Fibroblast of lung (primary cell): ENCODE measurements at regions not wholly inside any gene's neighbourhood (a gene's known extent, or its start where the extent isn't known, plus 50 kb on each side); places are given as distances from the start of the nearest gene placed in this dataset.

Experiments used
- DNase-seq, 2 donors: peaks; one replicate each; pipeline versions ENCODE4 v3.0.0 to v3.0.0-alpha.2; 2010; ENCODE audit warnings: low read depth in 2 of 2
- H2AFZ ChIP-seq: 2 replicates; pipeline ENCODE4 v1.5.1; 2012; ENCODE audit warnings: low read length, control low read depth, inconsistent platforms
- H3K27ac ChIP-seq: 2 replicates; pipeline ENCODE4 v1.5.1; 2011; ENCODE audit warnings: low read length, control low read depth; ENCODE audit not compliant: insufficient read depth
- H3K27me3 ChIP-seq: 2 replicates; pipeline ENCODE4 v1.5.1; 2011; ENCODE audit warnings: mild to moderate bottlenecking, low read length; ENCODE audit not compliant: control insufficient read depth, insufficient read depth
- H3K36me3 ChIP-seq: 2 replicates; pipeline ENCODE4 v1.5.1; 2011; ENCODE audit warnings: low read length; ENCODE audit not compliant: control insufficient read depth, insufficient read depth
- H3K4me1 ChIP-seq: 2 replicates; pipeline ENCODE4 v1.5.1; 2011; ENCODE audit warnings: low read length; ENCODE audit not compliant: control insufficient read depth, insufficient read depth; ENCODE audit errors: extremely low read depth
- H3K4me2 ChIP-seq: 2 replicates; pipeline ENCODE4 v1.5.1; 2011; ENCODE audit warnings: low read length, control low read depth; ENCODE audit not compliant: insufficient read depth; ENCODE audit errors: extremely low read depth
- H3K4me3 ChIP-seq, 4 experiments: fragments of 200-600 bp in 1 of 4; sonication (generic) in 1 of 4; replicated peaks in 1 of 4; 2 replicates each; pipeline ENCODE4 v1.5.1; 2011 to 2016; ENCODE audit warnings: low read length in 4 of 4, low read depth in 3 of 4, mild to moderate bottlenecking in 3 of 4, control low read depth in 2 of 4, inconsistent platforms in 1 of 4, mixed read lengths in 1 of 4; ENCODE audit not compliant: insufficient read depth in 1 of 4; ENCODE audit errors: control extremely low read depth in 1 of 4
- H3K79me2 ChIP-seq: 2 replicates; pipeline ENCODE4 v1.5.1; 2012; ENCODE audit warnings: mild to moderate bottlenecking, low read length, inconsistent platforms; ENCODE audit not compliant: control insufficient read depth, insufficient read depth
- H3K9ac ChIP-seq: 2 replicates; pipeline ENCODE4 v1.5.1; 2011; ENCODE audit warnings: mild to moderate bottlenecking, low read length, control low read depth; ENCODE audit not compliant: insufficient read depth
- H3K9me3 ChIP-seq: 2 replicates; pipeline ENCODE4 v1.5.1; 2012; ENCODE audit warnings: low read depth, low read length; ENCODE audit not compliant: control insufficient read depth, insufficient read depth
- H4K20me1 ChIP-seq: 2 replicates; pipeline ENCODE4 v1.5.1; 2011; ENCODE audit warnings: low read length; ENCODE audit not compliant: control insufficient read depth, insufficient read depth; ENCODE audit errors: extremely low read depth
- EZH2 ChIP-seq: IDR thresholded peaks from 2 replicates; pipeline ENCODE4 v1.5.1; 2012; ENCODE audit warnings: low read length, control low read depth, mild to moderate bottlenecking; ENCODE audit errors: missing control alignments
- TF ChIP-seq, protein P1 (sequence below), 2 donors: IDR thresholded peaks in 1 of 2; conservative IDR thresholded peaks in 1 of 2; 1 replicate in 1 of 2; 2 replicates in 1 of 2; pipeline ENCODE4 v1.5.1; 2011 to 2012; ENCODE audit warnings: low read length in 2 of 2, control low read depth in 1 of 2, inconsistent platforms in 1 of 2, low read depth in 1 of 2, mild to moderate bottlenecking in 1 of 2

DNA sequence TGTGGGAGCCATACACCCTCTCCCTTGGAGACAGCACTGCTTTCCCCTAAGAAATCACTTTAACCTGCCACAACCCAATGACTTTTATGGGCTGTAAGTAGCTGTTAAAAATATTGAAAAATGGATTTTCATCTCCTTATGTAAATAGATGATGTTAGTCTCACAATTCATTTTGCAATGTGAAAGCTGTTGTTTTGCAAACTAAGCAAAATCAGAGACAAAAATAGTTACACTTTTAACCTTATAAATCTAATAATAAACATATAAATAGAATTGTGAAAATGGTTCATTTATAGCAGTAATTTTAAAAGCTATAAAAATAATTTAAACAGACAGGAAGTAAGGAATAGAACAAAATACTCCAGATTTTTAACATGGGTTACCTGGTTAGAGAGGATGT, 268.8 kb upstream of the MAGI2 start:
- H3K27me3 ChIP-seq, result no peaks in the 10 kb centered on the region
- no peak overlapping the region for H3K4me2 ChIP-seq
- no peak overlapping the region for H3K9ac ChIP-seq
- no peaks in the 10 kb centered on the region for H4K20me1 ChIP-seq
- no peaks in the 10 kb centered on the region for H3K9me3 ChIP-seq
- no peak overlapping the region for H3K27ac ChIP-seq
- no peaks in the 10 kb centered on the region for H3K79me2 ChIP-seq
- no peaks in the 10 kb centered on the region for H3K4me1 ChIP-seq
- H3K4me3 ChIP-seq, result no peak overlapping the region
- no peak for DNase-seq
- H2AFZ ChIP-seq, result no peak overlapping the region
- no peaks in the 10 kb centered on the region for H3K36me3 ChIP-seq
- TF ChIP-seq, protein P1, sequence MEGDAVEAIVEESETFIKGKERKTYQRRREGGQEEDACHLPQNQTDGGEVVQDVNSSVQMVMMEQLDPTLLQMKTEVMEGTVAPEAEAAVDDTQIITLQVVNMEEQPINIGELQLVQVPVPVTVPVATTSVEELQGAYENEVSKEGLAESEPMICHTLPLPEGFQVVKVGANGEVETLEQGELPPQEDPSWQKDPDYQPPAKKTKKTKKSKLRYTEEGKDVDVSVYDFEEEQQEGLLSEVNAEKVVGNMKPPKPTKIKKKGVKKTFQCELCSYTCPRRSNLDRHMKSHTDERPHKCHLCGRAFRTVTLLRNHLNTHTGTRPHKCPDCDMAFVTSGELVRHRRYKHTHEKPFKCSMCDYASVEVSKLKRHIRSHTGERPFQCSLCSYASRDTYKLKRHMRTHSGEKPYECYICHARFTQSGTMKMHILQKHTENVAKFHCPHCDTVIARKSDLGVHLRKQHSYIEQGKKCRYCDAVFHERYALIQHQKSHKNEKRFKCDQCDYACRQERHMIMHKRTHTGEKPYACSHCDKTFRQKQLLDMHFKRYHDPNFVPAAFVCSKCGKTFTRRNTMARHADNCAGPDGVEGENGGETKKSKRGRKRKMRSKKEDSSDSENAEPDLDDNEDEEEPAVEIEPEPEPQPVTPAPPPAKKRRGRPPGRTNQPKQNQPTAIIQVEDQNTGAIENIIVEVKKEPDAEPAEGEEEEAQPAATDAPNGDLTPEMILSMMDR (conservative IDR thresholded peaks at IDR 0.05 in 1 of 2, IDR thresholded peaks at IDR 0.05 in 1 of 2; ENCODE audit: low read depth in 1 of 2, low read length in 2 of 2), result no peak
- no peak for TF ChIP-seq EZH2

DNA sequence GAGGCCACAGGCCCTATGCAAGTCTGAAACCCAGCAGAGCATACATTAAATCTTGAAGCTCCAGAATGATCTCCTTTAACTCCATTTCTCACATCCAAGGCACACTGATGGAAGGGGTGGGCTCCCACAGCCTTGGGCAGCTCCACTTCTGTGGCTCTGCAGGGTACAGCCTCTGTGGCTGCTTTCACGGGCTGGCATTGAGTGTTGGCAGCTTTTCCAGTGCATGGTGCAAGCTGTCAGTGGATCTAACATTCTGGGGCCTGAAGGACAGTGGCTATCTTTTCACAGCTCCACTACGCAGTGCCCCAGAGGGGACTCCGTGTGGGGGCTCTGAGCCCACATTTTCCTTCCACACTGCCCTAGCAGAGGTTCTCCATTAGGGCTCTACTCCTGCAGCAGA, 265.7 kb upstream of the MAGI2 start:
- no peaks in the 10 kb centered on the region for H4K20me1 ChIP-seq
- no peaks in the 10 kb centered on the region for H3K36me3 ChIP-seq
- no peak overlapping the region for H3K4me2 ChIP-seq
- DNase-seq, result no peak
- H2AFZ ChIP-seq, result no peak overlapping the region
- no peak overlapping the region for H3K9ac ChIP-seq
- H3K27ac ChIP-seq, result no peak overlapping the region
- TF ChIP-seq EZH2, result no peak
- TF ChIP-seq, protein P1 (conservative IDR thresholded peaks at IDR 0.05 in 1 of 2, IDR thresholded peaks at IDR 0.05 in 1 of 2; ENCODE audit: low read depth in 1 of 2, low read length in 2 of 2), result no peak
- no peaks in the 10 kb centered on the region for H3K4me1 ChIP-seq
- no peaks in the 10 kb centered on the region for H3K9me3 ChIP-seq
- H3K79me2 ChIP-seq, result no peaks in the 10 kb centered on the region
- no peak overlapping the region for H3K4me3 ChIP-seq
- H3K27me3 ChIP-seq, result no peaks in the 10 kb centered on the region

DNA sequence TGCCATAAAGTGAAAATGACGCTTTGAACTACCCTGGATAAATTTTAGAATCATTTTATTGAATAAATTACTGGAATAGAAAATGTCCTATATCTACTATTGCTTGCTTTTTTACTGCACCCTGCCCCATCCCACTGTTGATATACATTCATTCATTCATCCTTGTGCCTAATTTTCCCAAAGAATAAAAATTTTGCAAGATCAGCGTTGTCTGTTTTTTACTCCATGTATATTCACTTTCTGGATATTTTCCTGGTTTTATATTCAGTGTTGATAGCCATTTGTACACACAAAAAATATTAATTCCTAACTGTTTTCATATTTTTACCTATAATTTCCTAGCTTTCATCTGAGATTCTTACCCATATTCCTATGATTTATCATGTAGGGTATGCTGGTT, 262.9 kb upstream of the MAGI2 start:
- Histone ChIP-seq H3K4me1 (no peaks in the 10 kb centered on the region), H3K79me2 (no peaks in the 10 kb centered on the region), H3K9me3 (no peaks in the 10 kb centered on the region), H4K20me1 (no peaks in the 10 kb centered on the region), H3K27me3 (no peaks in the 10 kb centered on the region), H3K4me2 (no peak overlapping the region), H3K9ac (no peak overlapping the region), H3K36me3 (no peaks in the 10 kb centered on the region), H2AFZ (no peak overlapping the region), H3K27ac (no peak overlapping the region), H3K4me3 (no peak overlapping the region)
- TF ChIP-seq EZH2, result no peak
- TF ChIP-seq, protein P1 (conservative IDR thresholded peaks at IDR 0.05 in 1 of 2, IDR thresholded peaks at IDR 0.05 in 1 of 2; ENCODE audit: low read depth in 1 of 2, low read length in 2 of 2), result no peak
- DNase-seq, result no peak
